ENCODE measurements at regions not wholly inside any gene's neighbourhood (a gene's known extent, or its start where the extent isn't known, plus 50 kb on each side); places are given as distances from the start of the nearest gene placed in this dataset.
"Not testable (repeated sequence)": the region's sequence is repeated elsewhere in the genome, so short reads cannot be mapped to it uniquely, and the experiment has no call there.

- DNase-seq, result no peak
These were observed 883.8 kb upstream of the IGFBP7 start for GRCh38 chr4:57993944-57994343.

DNA sequence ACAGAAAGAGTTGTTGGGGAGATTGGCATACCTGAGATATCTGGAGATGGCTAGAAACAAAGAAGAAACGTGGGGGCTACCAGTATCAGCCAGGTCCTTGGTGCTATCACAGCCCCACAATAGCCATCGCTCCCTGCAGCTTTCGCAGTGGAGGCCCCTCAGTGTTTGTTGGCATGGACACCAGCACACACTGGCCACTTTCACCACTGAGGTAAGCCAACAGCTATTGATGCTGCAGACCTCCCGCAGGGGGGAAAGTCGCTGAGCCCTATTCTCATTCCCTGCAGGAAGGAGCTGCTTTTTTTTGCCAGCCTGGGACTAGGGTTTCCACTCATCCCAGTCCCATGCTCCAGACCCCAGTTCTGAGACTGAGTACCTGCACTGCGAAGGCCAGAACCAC, 879.2 kb upstream of the IGFBP7 start:
- DNase-seq, result no peak

GRCh38 chr4:57985161-57985560, 875.0 kb upstream of the IGFBP7 start:
- no peak for DNase-seq

- DNase-seq, result no peak
These were observed 870.9 kb upstream of the IGFBP7 start for GRCh38 chr4:57981123-57981522.

DNA sequence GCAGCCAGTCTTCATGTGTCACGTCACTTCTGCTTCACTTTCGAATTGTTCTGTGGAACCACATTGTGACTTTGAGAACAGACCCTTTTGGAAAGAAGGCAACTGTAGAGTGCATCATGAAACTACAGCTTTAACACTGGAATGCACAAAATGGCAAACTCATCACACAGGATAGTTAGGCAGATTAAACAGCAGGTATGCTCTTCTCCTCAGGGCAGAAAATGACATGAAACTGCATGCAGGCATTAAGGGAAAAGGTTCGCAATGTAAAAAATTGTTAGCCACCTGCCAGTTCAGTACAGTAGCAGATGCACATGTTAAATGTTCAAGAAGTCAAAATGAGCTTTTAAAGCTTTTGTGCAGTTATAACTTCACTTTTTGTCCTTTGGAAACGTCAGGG, 864.6 kb upstream of the IGFBP7 start:
- no peak for DNase-seq

GRCh38 chr4:57973819-57974218, 863.6 kb upstream of the IGFBP7 start:
- DNase-seq, result no peak

DNA sequence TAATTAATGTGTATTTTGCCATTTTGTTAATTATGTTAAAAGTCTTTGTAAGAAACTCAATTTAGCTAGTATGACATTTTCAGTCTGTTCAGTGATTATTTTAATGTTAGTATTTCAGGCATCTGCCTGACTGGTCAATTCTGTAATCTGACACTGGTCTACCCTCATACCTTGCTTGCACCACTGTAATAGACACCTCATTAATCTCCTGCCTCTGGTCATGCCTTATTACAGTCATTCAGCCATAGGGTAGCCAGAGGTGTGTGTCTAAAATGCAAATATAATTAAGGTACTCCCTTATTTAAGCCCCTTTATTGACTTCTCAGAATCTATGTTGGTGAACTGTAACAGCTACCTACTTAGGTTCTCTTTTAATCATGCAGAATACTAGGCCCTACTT, 861.1 kb upstream of the IGFBP7 start:
- no peak for DNase-seq

DNA sequence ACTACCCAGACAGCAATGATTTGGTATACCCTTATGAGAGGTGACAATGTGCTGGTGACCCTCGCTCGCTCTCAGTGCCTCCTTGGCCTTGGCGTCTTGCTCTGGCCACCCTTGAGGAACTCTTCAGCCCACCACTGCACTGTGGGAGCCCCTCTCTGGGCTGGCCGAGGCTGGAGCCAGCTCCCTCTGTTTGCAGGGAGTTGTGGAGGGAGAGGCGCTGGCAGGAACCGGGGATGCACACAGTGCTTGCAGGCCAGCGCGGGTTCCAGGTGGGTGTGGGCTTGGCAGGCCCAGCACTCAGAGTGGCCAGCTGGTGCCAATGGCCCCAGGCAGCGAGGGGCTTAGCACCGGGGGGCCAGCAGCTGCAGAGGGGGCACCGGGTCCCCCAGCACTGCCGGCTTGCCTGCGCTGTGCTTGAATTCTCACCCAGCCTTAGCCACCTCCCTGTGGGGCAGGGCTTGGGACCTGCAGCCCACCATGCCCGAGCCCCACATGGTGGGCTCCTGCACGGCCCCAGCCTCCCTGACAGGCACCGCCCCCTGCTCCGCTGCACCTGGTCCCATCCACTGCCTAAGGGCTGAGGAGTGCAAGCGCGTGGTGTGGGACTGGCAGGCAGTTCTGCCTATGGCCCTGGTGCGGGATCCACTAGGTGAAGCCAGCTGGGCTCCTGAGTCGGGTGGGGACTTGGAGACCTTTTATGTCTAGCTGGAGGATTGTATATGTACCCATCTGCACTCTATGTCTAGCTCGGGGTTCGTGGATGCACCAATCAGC, 857.0 kb upstream of the IGFBP7 start:
- no peak for DNase-seq

- DNase-seq, result not testable (repeated sequence)
These were observed 855.2 kb upstream of the IGFBP7 start for GRCh38 chr4:57965431-57965830.

DNA sequence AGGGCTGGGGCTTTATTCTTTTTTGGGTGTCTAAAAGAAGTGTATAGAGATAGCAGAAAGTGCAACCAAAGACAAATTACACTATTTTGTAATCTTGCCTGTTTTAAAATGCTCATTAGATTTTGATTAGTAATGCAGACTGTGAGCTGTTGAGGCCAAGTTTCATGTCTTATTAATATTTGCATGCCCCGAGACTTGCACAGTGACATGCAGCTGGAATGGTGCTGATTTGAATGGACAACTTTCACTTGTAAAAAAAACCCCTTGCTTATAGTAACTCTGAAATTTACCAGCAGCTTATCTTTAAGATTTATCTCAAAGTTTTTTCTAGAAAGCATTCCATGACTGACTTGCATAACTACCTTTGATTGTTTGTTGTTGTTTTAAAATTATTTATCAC, 835.1 kb upstream of the IGFBP7 start:
- no peak for DNase-seq

- peak; percentile 36 for DNase-seq
These were observed 833.5 kb upstream of the IGFBP7 start for GRCh38 chr4:57943682-57944081.

DNA sequence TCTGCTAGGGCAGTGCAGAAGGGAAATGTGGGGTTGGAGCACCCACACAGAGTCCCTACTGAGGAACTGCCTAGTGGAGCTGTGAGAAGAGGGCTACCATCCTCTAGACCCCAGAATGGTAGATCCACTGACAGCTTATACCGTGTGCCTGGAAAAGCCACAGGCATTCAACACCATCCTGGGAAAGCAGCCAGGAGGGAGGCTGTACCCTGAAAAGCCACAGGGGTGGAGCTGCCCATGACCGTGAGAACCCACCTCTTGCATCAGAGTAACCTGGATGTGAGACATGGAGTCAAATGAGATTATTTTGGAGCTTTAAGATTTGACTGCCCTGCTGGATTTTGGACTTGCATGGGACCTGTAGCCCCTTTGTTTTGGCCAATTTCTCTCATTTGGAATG, 827.1 kb upstream of the IGFBP7 start:
- not testable (repeated sequence) for DNase-seq

DNA sequence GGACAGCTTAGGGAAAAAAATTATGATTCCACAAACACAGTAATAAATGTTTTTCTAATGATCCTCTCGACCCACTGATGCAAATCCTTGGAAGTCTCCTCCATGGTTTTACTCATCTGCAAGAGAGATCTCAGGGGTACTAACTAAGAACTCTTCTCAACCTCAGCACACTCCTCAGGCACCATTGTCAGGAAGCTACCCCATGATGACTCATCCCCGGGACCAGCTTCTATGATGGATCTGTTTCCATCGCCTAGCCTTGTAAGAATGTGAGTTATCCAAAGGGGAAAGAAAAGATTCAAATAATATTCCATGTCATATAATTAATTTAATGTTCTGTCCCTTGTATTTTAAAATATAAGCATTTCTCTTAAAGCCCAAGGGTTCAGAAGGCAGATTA, 816.1 kb upstream of the IGFBP7 start:
- DNase-seq, result no peak

- DNase-seq, result no peak
These were observed 814.8 kb upstream of the IGFBP7 start for GRCh38 chr4:57924951-57925350.

GRCh38 chr4:57916479-57916878, 806.3 kb upstream of the IGFBP7 start:
- DNase-seq, result no peak

DNA sequence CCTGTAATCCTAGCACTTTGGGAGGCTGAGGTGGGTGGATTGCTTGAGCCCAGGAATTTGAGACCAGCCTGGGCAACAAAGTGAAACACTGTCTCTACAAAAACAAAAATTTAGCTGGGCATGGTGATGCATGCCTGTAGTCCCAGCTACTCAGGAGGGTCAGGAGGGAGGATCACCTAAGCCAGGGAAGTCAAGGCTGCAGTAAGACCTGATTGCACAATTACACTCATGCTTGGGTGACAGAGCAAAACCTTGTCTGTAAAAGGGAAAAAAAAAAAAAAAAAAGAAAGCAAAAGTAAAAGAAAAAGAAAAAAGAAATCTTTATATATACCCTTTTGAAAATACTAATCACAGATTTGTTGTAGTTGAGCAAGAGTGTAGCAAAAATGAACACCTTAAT, 801.0 kb upstream of the IGFBP7 start:
- no peak for DNase-seq

DNA sequence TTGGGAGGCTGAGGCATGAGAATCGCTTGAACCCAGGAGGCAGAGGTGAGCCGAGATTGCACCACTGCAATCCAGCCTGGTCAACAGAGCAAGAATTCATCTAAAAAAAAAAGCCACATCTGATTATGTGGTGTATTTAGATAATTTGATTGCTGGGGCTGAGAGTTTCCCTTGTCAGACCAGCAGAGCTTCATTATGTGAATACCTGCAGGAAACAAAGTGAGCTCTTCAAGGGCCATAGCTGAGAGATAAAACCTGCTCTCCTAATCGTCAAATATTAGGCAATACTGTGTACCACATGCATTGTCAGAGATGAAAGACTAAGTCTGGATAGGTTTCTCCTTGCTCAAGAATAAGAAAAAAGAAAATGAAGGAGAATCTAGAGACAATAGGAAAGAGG, 800.0 kb upstream of the IGFBP7 start:
- no peak for DNase-seq

DNA sequence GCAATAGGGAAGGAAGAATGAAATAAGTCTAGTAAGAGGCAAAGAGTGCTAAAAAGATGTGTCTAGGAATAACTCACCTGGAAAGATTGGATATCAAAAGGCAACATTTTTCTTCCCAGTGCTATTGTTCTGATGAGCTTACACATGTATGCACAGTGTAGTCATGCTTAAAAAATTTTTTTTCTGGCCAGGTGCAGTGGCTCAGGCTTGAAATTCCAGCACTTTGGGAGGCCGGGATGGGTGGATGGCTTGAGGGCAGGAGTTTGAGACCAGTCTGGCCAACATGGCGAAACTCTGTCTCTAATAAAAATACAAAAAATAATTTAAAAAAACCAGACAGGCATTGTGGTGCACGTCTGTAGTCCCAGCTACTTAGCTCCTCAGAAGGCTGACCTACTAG, 795.8 kb upstream of the IGFBP7 start:
- no peak for DNase-seq

DNA sequence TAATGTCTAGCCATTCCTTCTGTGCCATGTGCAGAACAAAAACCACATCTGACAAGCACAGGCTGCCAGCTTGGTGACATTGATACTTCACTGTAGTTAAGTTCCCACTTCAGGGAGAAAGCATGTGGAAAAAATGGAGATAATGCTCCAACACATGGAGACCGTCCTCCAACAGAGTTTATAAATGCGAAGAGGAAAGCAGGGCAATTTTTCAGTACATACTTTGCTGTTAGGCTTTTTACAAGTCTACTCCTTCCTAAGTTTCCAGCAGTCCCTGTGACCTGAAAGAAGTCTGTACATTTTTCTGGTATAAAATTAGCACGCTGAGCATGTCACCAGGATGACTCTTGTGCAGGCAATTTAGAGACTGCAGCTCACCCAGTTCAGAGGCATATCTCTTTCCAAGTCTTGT, 766.9 kb upstream of the IGFBP7 start:
- no peak for DNase-seq

- no peak for DNase-seq
These were observed 765.7 kb upstream of the IGFBP7 start for GRCh38 chr4:57875829-57876392.

- DNase-seq, result no peak
These were observed 756.4 kb upstream of the IGFBP7 start for GRCh38 chr4:57866468-57867171.

DNA sequence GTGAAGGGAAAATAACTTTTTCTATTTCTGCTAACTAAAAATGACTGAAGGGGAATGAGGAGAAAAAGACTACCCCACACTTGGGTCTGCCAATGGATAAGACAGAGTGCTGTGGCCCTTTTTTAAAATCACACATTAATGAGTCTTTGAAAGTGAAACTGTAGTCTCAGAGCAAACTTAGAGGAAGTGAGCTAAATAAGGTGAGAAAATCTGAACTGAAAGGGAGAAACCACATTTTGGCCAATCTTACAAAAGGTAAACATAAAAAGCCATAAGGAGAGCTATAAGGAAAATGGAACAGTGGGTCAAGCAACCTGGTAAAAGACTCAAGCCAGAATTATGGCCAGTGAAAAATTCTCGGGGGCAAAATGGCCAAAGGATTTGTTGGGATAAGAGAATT, 755.1 kb upstream of the IGFBP7 start:
- DNase-seq, result no peak

GRCh38 chr4:57854748-57855147, 744.6 kb upstream of the IGFBP7 start:
- DNase-seq, result no peak

- DNase-seq, result no peak
These were observed 740.0 kb upstream of the IGFBP7 start for GRCh38 chr4:57850141-57850540.

Measured in EL (cell line).